ENCODE measurements at regions not wholly inside any gene's neighbourhood (a gene's known extent, or its start where the extent isn't known, plus 50 kb on each side); places are given as distances from the start of the nearest gene placed in this dataset.

GRCh38 chr6:106855117-106855516 is 119.4 kb downstream of the CD24 start:
- ATAC-seq (ENCODE audit: poor library complexity) (no peak), DNase-seq (no peak)
- no peak overlapping the region for H3K27ac Mint-ChIP-seq
- H3K9me3 Mint-ChIP-seq = no peaks in the 10 kb centered on the region
- TF ChIP-seq CTCF (IDR thresholded peaks at IDR 0.05) = no peak
- peaks cover 18% of the 10 kb centered on the region for H3K27me3 Mint-ChIP-seq
- intact Hi-C loops (cut with DNase I, micrococcal nuclease) = no loop called here
- no peak overlapping the region for H3K4me3 ChIP-seq (ENCODE audit: low read length)
- POLR2A ChIA-PET = no interaction called here
- H3K9me3 ChIP-seq (ENCODE audit: control insufficient read depth in 1 of 2, insufficient read depth in 1 of 2, low read length in 2 of 2) = no peaks in the 10 kb centered on the region
- H3K4me3 Mint-ChIP-seq = no peak overlapping the region
- H3K36me3 Mint-ChIP-seq (ENCODE audit: low read depth) = no peaks in the 10 kb centered on the region
- H3K4me1 Mint-ChIP-seq (ENCODE audit: low read depth) = no peaks in the 10 kb centered on the region
- no peak overlapping the region for H3K27ac ChIP-seq (ENCODE audit: low read depth in 1 of 2, low read length in 2 of 2)
- H3K36me3 ChIP-seq (ENCODE audit: insufficient read depth, low read length) = no peaks in the 10 kb centered on the region
- H3K27me3 ChIP-seq (ENCODE audit: control insufficient read depth in 1 of 2, insufficient read depth in 2 of 2, low read length in 2 of 2) = no peaks in the 10 kb centered on the region
- H3K4me1 ChIP-seq (ENCODE audit: insufficient read depth, low read length) = no peaks in the 10 kb centered on the region
- CTCF ChIA-PET = no interaction called here

GRCh38 chr6:106849676-106850332 is 124.7 kb downstream of the CD24 start:
- Mint-ChIP-seq H3K9me3 (no peaks in the 10 kb centered on the region), H3K27ac (no peak overlapping the region), H3K27me3 (peaks cover 9% of the 10 kb centered on the region), H3K36me3 (ENCODE audit: low read depth) (no peaks in the 10 kb centered on the region), H3K4me1 (ENCODE audit: low read depth) (no peaks in the 10 kb centered on the region), H3K4me3 (no peak overlapping the region)
- TF ChIP-seq CTCF (IDR thresholded peaks at IDR 0.05) = no peak
- Histone ChIP-seq H3K27ac (ENCODE audit: low read depth in 1 of 2, low read length in 2 of 2) (no peak overlapping the region), H3K4me3 (ENCODE audit: low read length) (no peak overlapping the region), H3K9me3 (ENCODE audit: control insufficient read depth in 1 of 2, insufficient read depth in 1 of 2, low read length in 2 of 2) (no peaks in the 10 kb centered on the region), H3K27me3 (ENCODE audit: control insufficient read depth in 1 of 2, insufficient read depth in 2 of 2, low read length in 2 of 2) (no peaks in the 10 kb centered on the region), H3K4me1 (ENCODE audit: insufficient read depth, low read length) (no peaks in the 10 kb centered on the region), H3K36me3 (ENCODE audit: insufficient read depth, low read length) (no peaks in the 10 kb centered on the region)
- POLR2A ChIA-PET = no interaction called here
- ATAC-seq (ENCODE audit: poor library complexity) (no peak), DNase-seq (no peak)
- intact Hi-C loops (cut with DNase I, micrococcal nuclease) = no loop called here
- CTCF ChIA-PET = no interaction called here

- no peaks in the 10 kb centered on the region for H3K9me3 Mint-ChIP-seq
- ATAC-seq (ENCODE audit: poor library complexity) = no peak
These were observed 125.4 kb downstream of the CD24 start for GRCh38 chr6:106849120-106849519.

More at GRCh38 chr6:106849120-106849519, 125.4 kb downstream of the CD24 start:
- no peaks in the 10 kb centered on the region for H3K9me3 ChIP-seq (ENCODE audit: control insufficient read depth in 1 of 2, insufficient read depth in 1 of 2, low read length in 2 of 2)
- H3K4me3 ChIP-seq (ENCODE audit: low read length) = no peak overlapping the region
- intact Hi-C loops (cut with DNase I, micrococcal nuclease) = no loop called here
- H3K4me1 Mint-ChIP-seq (ENCODE audit: low read depth) = no peaks in the 10 kb centered on the region
- no peak overlapping the region for H3K4me3 Mint-ChIP-seq
- TF ChIP-seq CTCF (IDR thresholded peaks at IDR 0.05) = no peak
- ChIA-PET CTCF (no interaction called here), POLR2A (no interaction called here)
- H3K36me3 Mint-ChIP-seq (ENCODE audit: low read depth) = no peaks in the 10 kb centered on the region
- no peak for DNase-seq
- no peak overlapping the region for H3K27ac Mint-ChIP-seq
- peaks cover 7% of the 10 kb centered on the region for H3K27me3 Mint-ChIP-seq
- no peaks in the 10 kb centered on the region for H3K4me1 ChIP-seq (ENCODE audit: insufficient read depth, low read length)
- H3K27me3 ChIP-seq (ENCODE audit: control insufficient read depth in 1 of 2, insufficient read depth in 2 of 2, low read length in 2 of 2) = no peaks in the 10 kb centered on the region
- H3K36me3 ChIP-seq (ENCODE audit: insufficient read depth, low read length) = no peaks in the 10 kb centered on the region
- no peak overlapping the region for H3K27ac ChIP-seq (ENCODE audit: low read depth in 1 of 2, low read length in 2 of 2)
